SKM-1 treated with dmso at 0.1 percent for 144 hours (cell line): ENCODE measurements at regions not wholly inside any gene's neighbourhood (a gene's known extent, or its start where the extent isn't known, plus 50 kb on each side); places are given as distances from the start of the nearest gene placed in this dataset.

ENCODE experiments used
- DNase-seq: peaks from one replicate; lab custom pipeline; 2025; ENCODE audit not compliant: unreplicated experiment; lab: John Stamatoyannopoulos, UW

DNA sequence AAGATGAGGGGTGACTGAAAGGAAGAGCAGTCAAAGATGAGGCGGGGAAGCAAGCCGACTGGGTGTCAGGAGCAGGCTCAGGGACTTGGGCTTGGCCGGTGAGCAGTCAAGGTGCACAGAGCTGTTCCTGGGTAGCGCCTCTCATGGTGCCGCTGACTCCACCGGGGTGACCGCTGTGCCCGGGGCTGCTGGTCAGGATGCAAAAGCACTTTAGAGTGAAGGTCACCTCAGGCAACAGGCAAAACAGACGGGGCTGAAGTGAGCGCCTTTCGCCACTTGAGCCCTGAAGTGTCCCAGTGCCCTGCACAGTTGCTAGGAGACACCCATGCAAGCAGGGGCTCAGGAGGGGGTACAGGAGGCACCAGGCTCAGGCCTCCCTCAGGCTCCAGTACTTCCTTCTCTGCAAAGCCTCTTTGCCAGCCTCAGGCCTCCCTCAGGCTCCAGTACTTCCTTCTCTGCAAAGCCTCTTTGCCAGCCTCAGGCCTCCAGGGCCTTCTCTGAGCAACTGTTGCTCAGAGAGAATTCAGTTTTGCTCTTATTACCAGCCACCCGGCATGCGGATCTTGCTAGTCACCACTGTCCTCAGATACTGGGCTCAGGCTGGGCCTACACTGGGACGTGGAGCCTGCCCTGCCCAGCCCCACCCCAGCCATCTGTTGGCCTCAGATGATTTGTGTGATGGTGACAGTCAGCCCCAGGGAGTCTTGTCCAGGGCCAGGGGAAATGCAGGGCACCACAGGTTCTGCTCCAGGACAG lies 99.7 kb upstream of the IRF2BP2 start:
- peak; percentile 59 for DNase-seq

DNA sequence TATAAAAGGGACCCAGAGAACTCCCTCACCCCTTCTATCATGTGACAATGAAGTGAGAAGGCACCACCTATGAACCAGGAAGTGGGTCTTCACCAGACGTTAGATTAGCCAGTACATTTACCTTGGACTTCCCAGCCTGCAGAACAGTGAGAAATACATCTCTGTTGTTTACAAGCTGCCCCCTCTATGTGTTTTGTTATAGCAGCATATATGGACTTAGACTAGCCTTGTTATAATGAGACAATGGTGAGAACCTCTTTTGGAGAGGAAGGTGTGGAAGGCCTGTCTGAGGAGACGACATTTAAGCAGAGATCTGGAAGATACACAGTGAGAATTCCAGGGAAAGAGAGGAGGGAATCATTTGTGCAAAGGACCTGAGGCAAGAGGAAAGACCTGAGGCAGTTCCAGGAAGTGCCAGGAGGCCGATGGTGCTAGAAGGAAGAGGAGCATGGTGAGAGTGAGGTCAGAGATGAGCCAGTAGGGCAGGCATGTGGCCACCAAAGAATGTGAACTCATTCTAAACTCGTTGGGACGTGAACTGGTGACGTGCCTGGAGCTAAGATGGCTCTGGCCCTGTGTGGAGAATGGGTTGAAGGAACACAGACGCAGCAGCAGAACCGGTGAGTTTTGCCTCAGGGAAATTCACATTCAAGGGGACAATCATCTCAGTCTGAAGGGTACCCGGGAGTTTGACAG lies 98.9 kb upstream of the IRF2BP2 start:
- DNase-seq: no peak

DNA sequence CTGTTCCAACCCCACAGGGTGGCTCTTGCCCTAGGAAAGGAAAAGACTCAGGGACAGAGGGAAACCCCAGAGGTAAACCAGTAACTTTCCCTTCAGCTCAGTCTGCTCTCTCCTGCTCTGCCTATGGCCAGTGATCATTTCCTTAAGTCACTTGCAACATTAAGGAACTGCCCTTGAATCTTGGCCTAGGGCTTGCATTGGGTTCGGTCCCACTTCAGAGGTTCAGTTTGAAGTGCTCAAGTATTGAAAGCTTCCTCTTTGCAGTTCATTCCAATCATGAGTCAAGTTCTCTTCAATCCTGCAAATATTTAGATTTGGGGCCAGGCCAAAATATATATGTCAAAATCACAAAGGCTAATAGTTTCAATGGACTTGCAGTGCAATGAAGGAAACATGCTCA lies 97.7 kb upstream of the IRF2BP2 start:
- DNase-seq: peak; percentile 56

DNA sequence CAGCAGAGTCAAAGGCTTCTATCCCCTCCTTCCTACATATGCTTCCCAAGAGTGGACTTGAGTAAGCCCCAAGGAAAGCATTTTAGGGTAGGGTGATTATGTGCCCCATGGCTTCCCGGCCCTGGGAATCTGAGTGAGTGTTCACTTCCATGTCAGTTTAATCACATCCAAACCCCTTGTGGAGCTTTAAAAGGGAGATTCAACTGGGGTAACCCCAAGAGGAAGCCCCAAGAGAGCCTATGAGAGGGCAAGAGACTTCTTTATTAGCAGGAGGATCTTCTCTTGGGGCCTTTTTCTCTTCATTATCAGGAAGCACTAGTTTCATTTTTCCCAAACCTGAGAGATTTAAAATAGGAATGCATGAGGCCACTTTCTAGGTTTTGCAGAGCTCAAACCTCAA lies 97.0 kb upstream of the IRF2BP2 start:
- no peak for DNase-seq

DNA sequence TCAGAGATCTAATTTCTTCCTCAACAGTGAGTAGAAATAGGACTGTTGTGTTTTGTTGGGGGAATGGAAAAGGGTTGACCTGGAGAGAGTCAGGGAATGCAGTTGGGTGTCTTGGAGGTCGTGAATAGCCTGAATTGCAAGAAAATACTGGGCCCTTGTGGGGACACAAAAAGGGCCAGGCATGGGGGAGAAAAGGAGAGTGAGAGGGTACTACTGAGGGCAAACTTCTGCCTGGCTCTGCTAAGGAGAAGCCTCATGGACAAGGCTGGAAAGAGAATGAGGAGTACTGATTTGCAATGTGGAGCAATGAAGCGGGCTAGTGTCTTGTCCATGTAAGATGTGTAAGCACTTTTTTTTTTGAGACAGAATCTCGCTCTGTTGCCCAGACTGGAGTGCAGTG lies 96.2 kb upstream of the IRF2BP2 start:
- no peak for DNase-seq

DNA sequence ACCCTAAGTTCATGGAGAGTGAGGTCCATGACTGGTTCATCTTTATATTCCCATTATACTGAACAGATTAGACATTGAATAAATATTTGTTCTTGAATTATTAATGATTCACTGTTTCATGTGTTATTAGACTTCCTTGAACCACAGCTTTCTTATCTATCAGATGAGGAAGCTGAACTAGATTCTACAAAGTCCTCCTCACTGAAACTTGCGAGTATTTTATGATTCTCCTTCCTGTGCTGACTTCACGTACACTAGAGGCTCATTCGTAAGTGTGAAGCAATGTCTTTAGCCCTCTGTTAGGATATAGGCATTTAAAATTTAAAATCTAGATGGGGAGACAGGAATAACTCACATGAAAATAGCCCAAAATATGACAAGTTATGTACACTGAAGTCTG lies 95.6 kb upstream of the IRF2BP2 start:
- no peak for DNase-seq

DNA sequence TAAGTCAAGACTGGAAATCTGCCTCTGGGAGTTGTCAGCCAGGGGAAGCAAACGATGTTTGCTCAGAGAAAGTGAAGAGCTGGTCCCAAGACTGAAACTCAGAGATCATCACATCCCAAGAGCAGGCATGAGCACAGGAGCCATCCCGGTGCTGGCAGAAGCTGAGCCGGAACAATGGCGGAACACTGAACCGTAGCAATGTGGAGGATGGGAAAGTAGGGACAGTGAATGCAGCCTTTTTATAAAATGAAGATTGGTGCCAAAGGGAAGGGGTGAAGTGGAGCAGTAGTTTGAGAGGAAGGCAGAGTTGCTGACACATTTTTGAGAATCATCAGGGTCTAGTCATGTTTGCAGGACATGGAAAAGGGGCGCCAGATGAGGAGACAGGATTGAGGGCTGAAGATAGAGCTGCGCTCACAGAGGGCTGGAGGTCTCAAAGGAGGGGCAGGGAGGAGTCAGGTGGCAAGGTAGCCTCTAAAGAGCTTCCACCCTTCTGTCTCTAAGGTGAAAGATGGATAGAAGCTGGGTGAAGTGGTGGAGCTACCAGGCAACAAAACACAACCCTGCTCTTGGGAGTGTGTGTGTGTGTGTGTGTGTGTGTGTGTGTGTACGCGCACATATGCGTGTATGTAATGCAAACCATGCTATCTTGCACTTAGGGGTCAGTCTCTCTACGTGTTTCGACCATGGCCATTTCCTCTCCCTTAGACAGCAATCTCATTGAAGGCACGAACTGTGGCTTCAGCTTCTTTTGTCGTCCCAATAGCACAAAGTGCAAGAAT lies 94.3 kb upstream of the IRF2BP2 start:
- no peak for DNase-seq

DNA sequence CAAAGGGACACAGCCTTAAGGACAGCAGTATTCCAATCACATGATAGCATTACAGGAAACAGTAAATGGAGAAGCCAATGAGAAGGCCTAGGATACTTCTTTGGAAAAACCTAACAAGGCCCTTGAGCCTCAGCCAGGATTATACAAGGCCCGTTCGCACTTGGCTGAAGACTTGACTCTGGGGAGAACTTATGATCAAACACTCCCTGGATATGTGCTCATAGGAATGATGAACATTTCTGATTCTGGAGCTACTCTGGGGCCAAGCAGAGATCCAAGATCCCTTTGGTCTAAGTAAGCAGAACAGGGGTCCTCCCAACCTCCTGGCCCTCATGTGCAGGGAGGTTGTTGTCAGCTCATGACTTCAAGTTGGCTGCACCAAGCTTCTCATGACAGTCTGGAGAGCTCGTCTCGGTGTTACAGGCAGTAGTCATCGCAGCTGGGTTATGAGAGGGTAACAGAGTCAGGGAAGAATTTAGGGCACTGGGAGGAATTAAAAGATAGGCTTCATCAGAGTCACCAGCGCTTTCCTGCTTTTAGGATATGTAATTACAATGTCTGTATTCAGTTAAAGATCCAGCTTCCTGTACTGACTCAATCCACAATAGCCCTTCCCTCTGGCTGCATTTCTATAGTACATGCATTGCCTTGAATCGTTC lies 92.5 kb upstream of the IRF2BP2 start:
- DNase-seq: no peak

DNA sequence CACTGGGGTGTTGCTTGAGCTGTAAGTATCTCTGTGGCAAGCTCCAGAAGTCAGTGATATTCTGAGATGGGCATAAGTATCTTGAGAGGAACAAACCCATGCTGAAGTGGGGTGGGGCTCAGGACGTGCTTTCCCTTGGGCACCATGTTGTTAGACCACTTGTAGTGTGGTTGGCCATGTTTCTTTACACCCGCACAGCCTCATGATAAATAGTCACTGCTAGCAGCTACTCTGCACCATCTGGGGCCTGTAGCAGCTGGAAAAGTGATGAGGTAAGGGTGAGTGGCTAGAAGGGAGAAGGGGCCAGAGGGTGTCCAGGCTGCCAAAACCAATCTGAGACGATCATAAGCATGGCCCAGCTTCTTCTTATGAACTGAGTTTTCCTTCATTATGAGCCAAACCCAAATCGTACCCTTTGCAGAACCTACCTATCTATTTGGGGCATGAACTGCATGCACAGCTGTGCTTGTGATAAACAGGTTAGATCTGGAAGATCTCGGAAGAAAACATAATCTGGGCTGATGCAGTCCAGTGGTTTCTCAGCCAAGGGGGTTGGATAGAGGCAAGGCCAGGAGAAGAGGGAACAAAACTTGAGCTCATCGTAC lies 91.9 kb upstream of the IRF2BP2 start:
- no peak for DNase-seq

DNA sequence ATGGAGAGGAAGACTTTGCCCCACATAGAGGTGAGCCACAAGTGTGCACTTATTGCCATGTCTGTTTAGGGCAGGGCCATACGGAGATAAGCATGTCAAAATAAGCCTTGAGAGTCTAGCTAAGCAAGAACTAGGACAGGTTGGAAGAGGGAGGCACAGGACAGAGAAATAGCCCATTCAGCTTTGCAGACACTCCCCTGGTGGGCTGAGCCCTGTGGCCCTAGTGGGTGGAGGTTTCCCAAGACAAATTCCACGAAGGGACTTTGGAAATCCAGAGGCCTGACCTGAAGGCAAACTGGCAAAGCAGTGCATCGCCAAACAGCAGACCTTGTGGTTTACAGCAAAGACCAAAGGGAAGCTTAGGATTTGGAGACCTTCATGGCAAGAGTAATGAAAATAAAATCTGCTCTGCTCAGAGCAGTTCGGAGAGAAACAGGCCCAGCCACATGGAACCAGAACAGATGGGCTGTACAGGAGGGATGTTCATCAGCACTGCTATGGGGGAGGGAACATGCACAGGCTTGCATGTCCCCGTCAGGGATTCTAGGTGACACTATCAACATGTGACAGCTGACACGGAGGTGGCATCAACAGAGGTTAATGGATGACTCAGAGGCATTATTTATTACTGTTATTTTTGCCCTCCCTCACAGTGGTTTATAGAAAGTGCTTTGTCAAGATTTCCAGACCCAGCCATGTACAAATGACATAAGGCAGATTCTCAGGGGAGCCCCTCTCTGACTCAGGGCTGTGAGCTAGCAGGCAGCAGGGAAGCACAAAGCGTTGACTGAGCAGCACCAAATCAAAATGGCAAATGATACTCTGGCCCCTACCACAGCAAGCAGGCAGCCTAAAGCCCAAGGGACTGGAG lies 90.1 kb upstream of the IRF2BP2 start:
- no peak for DNase-seq

DNA sequence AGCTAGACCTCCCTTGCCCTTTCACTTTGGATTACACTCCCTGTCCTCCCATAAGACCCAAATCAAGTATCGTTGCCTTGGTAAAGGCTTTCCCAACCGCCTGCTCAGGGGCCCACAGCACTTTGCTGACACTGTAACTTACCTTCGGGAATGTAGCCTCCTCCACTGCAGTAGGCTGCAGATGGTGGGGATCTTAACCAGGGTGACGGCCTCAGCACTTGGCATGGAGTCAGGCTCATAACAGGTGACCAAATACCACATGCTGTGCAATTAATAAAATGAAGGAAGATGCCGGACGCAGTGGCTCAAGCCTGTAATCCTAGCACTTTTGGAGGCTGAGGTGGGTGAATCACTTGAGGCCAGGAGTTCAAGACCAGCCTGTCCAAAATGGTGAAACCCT lies 88.7 kb upstream of the IRF2BP2 start:
- no peak for DNase-seq

DNA sequence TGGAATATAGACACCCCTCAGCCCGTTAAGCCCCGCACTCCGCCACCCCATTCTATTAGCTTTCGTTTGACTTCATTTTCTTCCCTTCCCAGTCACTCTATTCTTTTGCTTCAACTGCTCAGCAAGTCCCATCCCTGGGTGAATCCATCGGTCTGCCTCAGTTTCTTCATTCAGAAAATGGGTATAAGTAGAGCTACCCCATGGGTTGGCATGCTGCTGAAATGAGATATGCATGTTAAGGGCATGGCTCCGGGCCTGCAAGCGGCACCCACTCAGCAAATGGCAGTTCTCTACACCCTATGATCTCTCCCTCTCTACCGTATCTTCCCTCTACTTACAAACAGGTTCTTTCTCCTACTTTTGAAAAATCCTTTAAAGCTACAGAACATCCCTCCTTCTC lies 87.8 kb upstream of the IRF2BP2 start:
- no peak for DNase-seq

DNA sequence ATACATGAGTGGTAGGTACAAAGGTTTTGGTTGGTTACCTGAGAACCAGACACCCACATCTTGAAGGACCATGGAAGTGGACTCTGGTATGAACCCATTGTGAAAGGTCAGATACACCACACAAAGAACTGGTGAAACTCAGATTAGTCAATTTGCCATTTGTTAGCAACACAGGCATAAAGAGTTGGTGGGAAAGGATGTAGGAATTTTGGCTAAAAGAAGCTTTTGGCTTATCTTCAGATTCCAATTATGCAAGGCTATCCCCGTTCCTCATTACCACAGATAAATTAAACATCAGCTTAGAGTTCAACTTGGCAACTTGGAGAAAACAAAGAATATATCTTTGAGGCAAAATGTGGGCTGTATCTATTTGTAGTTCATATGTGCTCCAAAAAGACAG lies 87.0 kb upstream of the IRF2BP2 start:
- DNase-seq: no peak

DNA sequence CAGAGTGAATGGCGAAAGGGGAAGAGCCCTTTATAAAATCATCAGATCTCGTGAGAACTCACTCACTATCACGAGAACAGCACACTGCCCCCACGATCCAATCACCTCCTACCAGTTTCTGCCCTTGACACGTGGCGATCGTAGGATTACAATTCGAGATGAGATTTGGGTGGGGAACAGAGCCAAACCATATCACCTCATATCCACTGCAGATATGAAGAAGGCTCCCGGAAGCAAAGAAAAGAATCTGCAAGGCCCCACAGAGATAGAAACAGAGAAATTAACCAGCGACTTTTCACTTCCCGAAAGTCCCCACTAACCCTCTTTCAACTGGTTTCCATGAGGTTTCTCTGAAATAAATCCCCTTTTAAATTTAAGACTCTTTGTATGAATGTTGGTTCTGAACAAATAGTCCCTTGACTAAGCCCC lies 86.2 kb upstream of the IRF2BP2 start:
- DNase-seq: no peak

DNA sequence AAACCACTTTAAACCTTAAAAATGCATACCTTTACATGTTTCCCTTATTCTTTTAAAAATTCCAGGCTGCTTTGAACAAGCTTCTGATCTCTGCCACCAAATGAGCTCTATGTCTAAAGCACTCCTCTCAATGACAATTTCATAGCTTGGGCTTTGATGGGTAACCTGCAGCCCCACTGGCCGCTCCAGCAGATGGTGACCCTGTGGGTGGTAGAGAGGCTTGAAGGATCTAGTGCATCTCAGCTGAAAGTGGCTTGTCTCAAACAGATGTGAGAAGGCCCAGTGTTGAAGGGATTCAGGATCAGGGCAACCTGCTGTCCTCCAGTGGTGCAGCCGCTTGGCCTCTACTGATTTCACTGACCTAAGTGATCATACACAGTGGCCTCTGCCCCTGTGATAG lies 84.7 kb upstream of the IRF2BP2 start:
- DNase-seq: no peak

DNA sequence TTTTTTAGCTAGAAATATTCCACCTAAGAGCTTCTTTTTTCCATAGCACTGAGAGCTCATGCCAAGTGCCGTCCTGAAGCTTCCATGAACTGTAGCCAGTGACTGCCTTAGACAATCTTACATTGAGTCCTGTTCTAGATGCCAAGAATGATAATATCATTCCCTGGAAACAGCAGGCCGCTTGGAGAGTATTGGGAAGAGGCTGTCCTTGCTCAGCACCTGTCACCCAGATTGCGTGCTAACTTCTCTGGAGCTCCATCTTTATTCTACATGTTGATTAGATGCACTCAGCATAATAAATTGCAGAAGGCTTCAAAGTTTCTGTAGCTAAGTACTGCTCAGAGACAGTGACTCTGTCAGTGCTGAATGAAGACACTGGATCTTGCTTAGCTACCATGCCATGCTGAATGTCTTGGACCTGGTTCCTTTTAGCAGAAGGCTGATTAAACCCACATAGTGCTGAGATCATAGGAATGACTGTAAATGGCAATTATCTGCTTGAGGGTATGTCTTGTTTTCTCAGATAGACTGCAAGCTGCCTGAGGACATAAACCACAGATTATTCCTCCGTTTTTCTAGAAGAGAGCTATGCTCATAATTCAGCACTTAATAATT lies 83.1 kb upstream of the IRF2BP2 start:
- no peak for DNase-seq

DNA sequence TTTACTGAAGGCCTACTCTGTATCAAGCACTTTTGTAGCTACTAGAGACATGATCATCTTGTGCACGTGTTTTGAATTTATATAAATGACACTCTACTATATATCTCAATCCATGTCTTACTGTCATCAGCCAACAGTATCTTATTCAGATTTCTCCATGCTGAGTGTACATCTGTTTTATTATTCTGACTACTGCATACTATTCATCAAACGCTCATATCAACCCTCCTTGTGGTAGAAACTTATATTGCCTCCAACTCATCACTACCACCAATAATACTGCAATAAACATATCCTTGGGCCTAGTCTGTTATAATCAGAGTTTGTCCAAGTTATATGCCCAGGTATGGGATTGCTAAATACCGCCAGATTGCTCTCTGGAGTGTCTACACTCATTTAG lies 81.6 kb upstream of the IRF2BP2 start:
- DNase-seq: no peak

DNA sequence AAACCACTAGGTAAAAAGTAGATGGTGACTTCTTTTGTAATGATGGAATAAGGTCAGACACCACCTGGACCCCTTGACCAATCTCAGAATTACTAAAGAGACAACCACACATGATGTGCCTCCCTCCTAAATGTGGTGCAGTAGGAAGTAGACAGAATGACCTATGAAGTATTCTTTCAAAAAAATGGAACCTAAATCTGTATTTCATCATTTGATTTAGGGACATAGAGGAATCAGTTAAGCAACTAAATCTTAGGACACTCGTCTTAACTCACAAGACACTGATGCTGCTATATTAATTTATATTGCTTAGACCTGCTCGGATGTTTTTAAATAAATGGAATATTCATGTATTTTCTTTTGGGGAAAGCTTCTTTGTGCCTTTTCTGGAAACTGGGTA lies 80.9 kb upstream of the IRF2BP2 start:
- DNase-seq: no peak

DNA sequence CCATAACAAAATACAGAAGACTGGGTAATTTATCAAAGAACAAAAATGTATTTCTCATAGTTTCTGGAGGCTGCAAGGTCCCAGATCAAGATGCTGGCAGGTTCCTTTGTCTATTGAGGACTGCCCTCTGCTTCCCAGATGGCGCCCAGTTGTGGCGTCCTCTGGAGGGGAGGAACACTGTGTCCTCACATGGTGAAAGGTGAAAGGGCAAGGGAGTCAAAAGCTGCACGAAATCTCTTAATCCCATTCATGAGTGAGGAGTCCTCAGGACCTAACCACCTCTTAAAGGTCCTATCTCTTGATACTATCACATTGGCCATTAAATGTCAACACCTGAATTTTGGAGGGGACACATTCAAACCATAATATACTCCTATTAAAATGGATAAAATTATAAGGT lies 79.3 kb upstream of the IRF2BP2 start:
- DNase-seq: no peak

DNA sequence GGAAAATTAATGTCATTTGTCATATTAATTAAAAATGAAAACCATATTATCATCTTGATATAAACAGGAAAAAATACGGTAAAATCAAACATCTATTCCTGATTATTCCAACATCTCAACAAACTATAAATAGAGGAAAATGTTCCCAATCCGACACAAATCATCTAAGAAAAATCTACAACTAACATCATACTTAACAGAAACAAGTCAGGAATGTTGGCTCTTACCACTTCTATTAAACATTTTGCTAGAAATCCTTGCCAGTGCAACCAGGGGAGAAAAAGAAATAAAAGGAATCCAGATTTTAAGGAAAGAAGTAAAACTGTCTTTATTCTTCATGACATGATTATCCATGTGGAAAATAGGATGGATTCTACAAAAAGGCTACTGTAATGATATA lies 77.0 kb upstream of the IRF2BP2 start:
- DNase-seq: no peak
